ENCODE measurements at regions not wholly inside any gene's neighbourhood (a gene's known extent, or its start where the extent isn't known, plus 50 kb on each side); places are given as distances from the start of the nearest gene placed in this dataset.

GRCh38 chr2:75792146-75792545, 81.4 kb upstream of the GCFC2 start:
- in situ Hi-C loops (cut with HindIII; ENCODE audit: low sequenced_read_pairs) = no loop called here
- no peak for TF ChIP-seq CTCF (IDR thresholded peaks at IDR 0.05; ENCODE audit: low read depth, low read length, missing control alignments)
- DNase-seq (ENCODE audit: low read depth) = no peak
- no peak overlapping the region for H3K4me3 ChIP-seq (ENCODE audit: low read depth, low read length)

DNA sequence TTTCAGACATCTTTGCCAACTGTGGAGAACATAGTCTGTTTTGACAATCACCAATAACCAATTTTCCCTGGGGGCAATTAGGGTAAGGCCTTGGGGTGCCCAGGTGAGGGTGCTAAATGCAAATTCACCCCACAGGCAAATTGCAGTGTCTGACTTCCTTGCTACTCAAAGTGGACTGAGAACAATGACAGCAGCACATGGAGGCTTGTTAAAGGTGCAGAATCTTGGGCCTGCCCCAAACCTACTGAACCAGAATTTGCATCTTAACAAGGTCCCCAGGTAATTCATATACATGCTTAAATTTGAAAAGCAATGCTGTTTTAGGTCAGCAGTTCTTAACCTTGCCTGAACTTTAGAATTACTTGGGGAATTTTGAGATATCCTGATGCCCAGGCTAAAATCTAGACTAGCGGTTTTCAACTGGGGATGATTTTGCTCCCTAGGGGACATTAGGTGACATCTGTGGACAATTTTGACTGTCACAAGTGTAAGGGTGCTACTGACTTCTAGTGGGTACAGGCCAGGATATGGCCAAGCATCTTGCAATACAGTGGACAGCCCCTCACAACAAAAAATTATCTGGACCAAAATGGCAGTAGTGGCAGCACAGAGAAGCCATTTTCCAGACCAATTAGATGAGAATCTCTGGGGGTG, 80.2 kb upstream of the GCFC2 start:
- no peak for DNase-seq (ENCODE audit: low read depth)
- in situ Hi-C loops (cut with HindIII; ENCODE audit: low sequenced_read_pairs) = no loop called here

DNA sequence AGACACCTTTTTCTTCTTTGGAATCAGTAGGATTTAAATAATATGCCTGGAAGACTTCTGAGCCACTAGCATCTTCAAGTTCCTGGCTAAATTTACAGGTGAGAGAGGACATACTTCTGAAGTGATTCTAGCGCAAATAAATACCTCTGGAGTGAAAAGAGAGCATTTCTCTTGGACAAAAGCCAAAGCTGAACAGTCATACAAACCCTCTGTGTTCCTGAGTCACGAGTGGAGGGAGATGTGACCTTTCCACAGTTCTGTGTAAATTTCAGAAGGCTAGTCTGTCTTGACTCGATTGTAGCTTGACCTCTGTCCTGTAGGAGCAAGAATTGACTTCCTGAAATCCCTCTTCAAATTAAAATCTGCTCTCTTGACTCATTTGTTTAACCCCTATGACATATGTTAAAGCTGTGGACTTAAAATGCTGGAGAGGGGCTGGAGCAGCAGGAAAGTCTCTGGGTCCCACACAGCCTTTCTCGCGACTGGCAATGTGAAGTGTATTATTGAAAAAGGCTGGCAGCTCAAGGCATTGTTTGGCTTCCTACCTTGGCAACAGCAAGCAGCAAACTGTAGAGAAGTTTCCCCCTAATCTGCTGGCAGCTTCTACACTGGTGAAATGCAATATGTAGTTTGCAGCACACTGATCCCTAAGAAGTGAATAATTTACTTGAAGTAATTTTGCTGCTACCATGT, 79.6 kb upstream of the GCFC2 start:
- no peak overlapping the region for H3K4me3 ChIP-seq (ENCODE audit: low read depth, low read length)
- no peak for DNase-seq (ENCODE audit: low read depth)
- TF ChIP-seq CTCF (IDR thresholded peaks at IDR 0.05; ENCODE audit: low read depth, low read length, missing control alignments) = no peak
- in situ Hi-C loops (cut with HindIII; ENCODE audit: low sequenced_read_pairs) = no loop called here

More for the DNA sequence above, 80.2 kb upstream of the GCFC2 start:
- no peak for TF ChIP-seq CTCF (IDR thresholded peaks at IDR 0.05; ENCODE audit: low read depth, low read length, missing control alignments)
- no peak overlapping the region for H3K4me3 ChIP-seq (ENCODE audit: low read depth, low read length)

DNA sequence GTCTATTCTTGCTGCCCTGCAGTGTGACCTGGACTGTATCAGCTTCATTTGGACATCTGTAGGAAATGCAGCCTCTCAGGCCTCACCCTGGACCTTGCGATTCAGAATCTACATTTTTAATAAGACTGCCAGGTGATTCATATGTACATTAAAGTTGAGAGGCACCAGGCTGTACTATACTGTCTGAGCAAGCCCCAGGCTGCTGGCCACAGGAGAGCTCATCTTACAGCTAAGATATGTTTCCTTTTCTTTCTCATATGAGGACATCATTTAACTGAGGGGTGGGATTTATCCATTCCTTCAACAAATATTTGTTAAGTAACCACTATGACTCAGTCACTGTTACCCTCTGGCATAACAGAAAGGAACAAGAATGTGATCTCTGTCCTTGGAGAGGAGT, 78.2 kb upstream of the GCFC2 start:
- in situ Hi-C loops (cut with HindIII; ENCODE audit: low sequenced_read_pairs) = no loop called here
- DNase-seq (ENCODE audit: low read depth) = peak; percentile 12
- H3K4me3 ChIP-seq (ENCODE audit: low read depth, low read length) = no peak overlapping the region
- TF ChIP-seq CTCF (IDR thresholded peaks at IDR 0.05; ENCODE audit: low read depth, low read length, missing control alignments) = no peak

DNA sequence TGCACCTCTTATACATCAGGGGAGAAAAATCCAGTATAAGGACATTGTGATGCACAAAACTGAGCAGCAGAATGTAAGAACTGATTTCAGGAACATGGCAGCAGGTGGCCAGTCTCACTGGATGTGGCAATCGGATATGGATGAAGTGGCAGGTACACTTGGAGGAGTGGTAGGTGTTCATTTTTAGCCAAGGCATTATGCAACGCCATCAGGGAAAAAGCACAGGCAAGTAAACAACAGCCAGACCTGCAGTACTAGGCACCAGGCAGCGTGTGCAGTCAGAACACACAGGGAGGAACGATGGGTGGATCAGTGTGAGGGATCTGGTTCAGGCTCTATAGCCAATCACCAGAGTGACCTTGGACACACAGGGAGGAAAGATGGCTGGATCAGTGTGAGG, 77.4 kb upstream of the GCFC2 start:
- in situ Hi-C loops (cut with HindIII; ENCODE audit: low sequenced_read_pairs) = no loop called here
- TF ChIP-seq CTCF (IDR thresholded peaks at IDR 0.05; ENCODE audit: low read depth, low read length, missing control alignments) = no peak
- DNase-seq (ENCODE audit: low read depth) = no peak
- no peak overlapping the region for H3K4me3 ChIP-seq (ENCODE audit: low read depth, low read length)

GRCh38 chr2:75787532-75788132, 76.9 kb upstream of the GCFC2 start:
- in situ Hi-C loops (cut with HindIII; ENCODE audit: low sequenced_read_pairs) = no loop called here
- TF ChIP-seq CTCF (IDR thresholded peaks at IDR 0.05; ENCODE audit: low read depth, low read length, missing control alignments) = peak; percentile 49
- no peak overlapping the region for H3K4me3 ChIP-seq (ENCODE audit: low read depth, low read length)
- peak; percentile 45 for DNase-seq (ENCODE audit: low read depth)

Measured in astrocyte of the cerebellum (primary cell).